HL-60 (cell line): ENCODE measurements at regions not wholly inside any gene's neighbourhood (a gene's known extent, or its start where the extent isn't known, plus 50 kb on each side); places are given as distances from the start of the nearest gene placed in this dataset.

ENCODE experiments used
- DNase-seq, 2 experiments: peaks; one replicate each; pipeline ENCODE4 v3.0.0-alpha.2; 2010 to 2020; ENCODE audit warnings: low read depth in 1 of 2, low spot score in 1 of 2
- H3K27ac ChIP-seq: fragments of 250-450 bp; sonication (Bioruptor Pico); replicated peaks from 2 replicates; pipeline ENCODE4 v1.5.1; 2020; ENCODE audit warnings: mild to moderate bottlenecking, moderate library complexity
- H3K27me3 ChIP-seq: fragments of 250-450 bp; sonication (Bioruptor Pico); 2 replicates; pipeline ENCODE4 v1.5.1; 2021; ENCODE audit warnings: mild to moderate bottlenecking, moderate library complexity; ENCODE audit not compliant: insufficient read depth, poor library complexity, severe bottlenecking
- H3K4me3 ChIP-seq: replicated peaks from 2 replicates; pipeline ENCODE4 v1.5.1; 2011; ENCODE audit warnings: mild to moderate bottlenecking, control low read depth, low read length; ENCODE audit not compliant: insufficient read depth
- CTCF ChIP-seq: IDR thresholded peaks from one replicate; pipeline ENCODE4 v1.5.1; 2011; ENCODE audit warnings: low read length, control low read depth, inconsistent platforms; ENCODE audit not compliant: insufficient read depth
- GABPA ChIP-seq: IDR thresholded peaks from 2 replicates; pipeline ENCODE4 v1.6.1; 2012; ENCODE audit warnings: low read depth
- POLR2AphosphoS5 ChIP-seq: IDR thresholded peaks from 2 replicates; pipeline ENCODE4 v1.6.1; 2012; ENCODE audit warnings: low read depth
- REST ChIP-seq: IDR thresholded peaks from 2 replicates; pipeline ENCODE4 v1.6.1; 2012; ENCODE audit warnings: low read depth; ENCODE audit not compliant: insufficient replicate concordance
- SPI1 ChIP-seq: IDR thresholded peaks from 2 replicates; pipeline ENCODE4 v1.6.1; 2012; ENCODE audit warnings: low read depth, mild to moderate bottlenecking, borderline replicate concordance

- Histone ChIP-seq H3K27ac (no peak overlapping the region), H3K4me3 (no peak overlapping the region), H3K27me3 (peaks cover 3% of the 10 kb centered on the region)
- DNase-seq = no peak
- TF ChIP-seq REST (no peak), CTCF (no peak), SPI1 (no peak), POLR2AphosphoS5 (no peak), GABPA (no peak)
Observed at GRCh38 chr3:159775372-159775961, 213.2 kb upstream of the IL12A start.

- TF ChIP-seq SPI1 = no peak
- TF ChIP-seq POLR2AphosphoS5 = no peak
- TF ChIP-seq CTCF = no peak
- no peak for TF ChIP-seq GABPA
- TF ChIP-seq REST = no peak
- no peak overlapping the region for H3K4me3 ChIP-seq
- no peak for DNase-seq
- H3K27me3 ChIP-seq = peaks cover 3% of the 10 kb centered on the region
- H3K27ac ChIP-seq = no peak overlapping the region
Observed at GRCh38 chr3:159776779-159777178, 211.9 kb upstream of the IL12A start.

DNA sequence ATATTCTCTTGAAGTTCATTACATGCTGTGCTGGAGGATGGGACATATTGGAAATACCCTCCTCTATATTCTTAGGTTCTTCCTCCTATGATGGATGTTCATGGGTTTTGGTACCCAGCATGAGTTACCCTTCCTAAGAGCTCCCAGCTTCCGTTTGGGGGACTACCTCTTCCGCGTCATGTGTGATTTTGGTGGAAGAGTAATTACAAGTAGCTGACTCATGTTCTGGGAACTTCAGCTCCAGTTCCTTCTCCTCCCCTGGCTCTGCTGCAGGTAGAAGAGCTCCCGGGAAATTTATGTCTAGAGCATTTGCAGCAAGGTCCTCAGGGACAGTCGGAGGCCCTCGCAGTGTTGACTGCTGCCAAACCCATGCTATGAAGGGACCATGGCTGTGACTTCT is 208.8 kb upstream of the IL12A start:
- TF ChIP-seq SPI1 (no peak), GABPA (no peak), CTCF (no peak), POLR2AphosphoS5 (no peak), REST (no peak)
- Histone ChIP-seq H3K27me3 (peaks cover 3% of the 10 kb centered on the region), H3K4me3 (no peak overlapping the region), H3K27ac (no peak overlapping the region)
- no peak for DNase-seq
